ENCODE measurements at regions not wholly inside any gene's neighbourhood (a gene's known extent, or its start where the extent isn't known, plus 50 kb on each side); places are given as distances from the start of the nearest gene placed in this dataset.

GRCh38 chr13:40167327-40167726, 499.1 kb downstream of the FOXO1 start:
- no peak for TF ChIP-seq CTCF (conservative IDR thresholded peaks at IDR 0.05)
- TF ChIP-seq ZFX (IDR thresholded peaks at IDR 0.05) = no peak

Measured in C4-2B (cell line).